Pancreas (tissue), 10 donors: ENCODE measurements at regions not wholly inside any gene's neighbourhood (a gene's known extent, or its start where the extent isn't known, plus 50 kb on each side); places are given as distances from the start of the nearest gene placed in this dataset.

Experiments used
- ATAC-seq, 4 donors: fragments of 200-7000 bp; cut with Tn5 transposase; one replicate each; pipeline versions ENCODE4 v1.8.0 to v1.9.1; 2020; ENCODE audit warnings: mild to moderate bottlenecking in 4 of 4, moderate library complexity in 4 of 4
- DNase-seq, 6 donors: peaks; one replicate each; pipeline ENCODE4 v3.0.0-alpha.2; 2020
- FAIRE-seq: peaks from 2 replicates; lab custom pipeline; 2012; peaks lifted over from hg19 to GRCh38; lab: Jason Lieb, UNC
- H3K27ac ChIP-seq, 4 donors: fragments of 200-600 bp; sonication (generic); 1 replicate in 3 of 4; 2 replicates in 1 of 4; pipeline versions ENCODE4 v1.5.0 to v1.8.0; 2020
- H3K27me3 ChIP-seq, 4 donors: fragments of 200-600 bp; one replicate each; pipeline ENCODE4 v1.8.0; 2021
- H3K36me3 ChIP-seq, 3 donors: fragments of 200-600 bp; sonication (generic) in 1 of 3; one replicate each; pipeline versions ENCODE4 v1.5.0 to v1.8.0; 2020 to 2021
- H3K4me1 ChIP-seq, 3 donors: fragments of 200-600 bp; one replicate each; pipeline ENCODE4 v1.8.0; 2021
- H3K4me3 ChIP-seq, 4 donors: fragments of 200-600 bp; sonication (generic) in 2 of 4; one replicate each; pipeline versions ENCODE4 v1.5.0 to v1.8.0; 2020 to 2021
- H3K9me3 ChIP-seq, 4 donors: fragments of 200-600 bp; one replicate each; pipeline ENCODE4 v1.8.0; 2021
- WGBS, 2 donors: extraction: QIAGEN DNeasy Blood & Tissue Kit; methylation state at CpG; one replicate each; pipeline ENCODE4 v1.1.7; 2013; 5-methylcytosine and 5-hydroxymethylcytosine counted together
- intact Hi-C, 3 donors: fragments of 100-400 bp; cut with DNase I; formaldehyde crosslinking; loops; one replicate each; pipeline versions ENCODE4 v1.11.1 to v1.14.2; 2022
- TF ChIP-seq, protein P1 (sequence below), 4 donors: fragments of 200-600 bp; sonication (generic) in 3 of 4; IDR thresholded peaks; one replicate each; pipeline versions ENCODE4 v1.5.0 to v1.8.0; 2021; ENCODE audit warnings: antibody characterized with exemption in 4 of 4
- donor health status: healthy with polysubstance abuse.
- donor health status: DM: no; HTN: no; CAD: no; lungs with moderate emphysema.
- donor health status: DM: no; HTN: no; CAD: no.
- donor health status: control.
- donor health status: control.
- donor health status: Bipolar disorder and iron deficiency.
- donor health status: DM: yes; HTN: yes; CAD: no.
- donor health status: DM: no; HTN: no; CAD: no.
- donor health status: DM: no; HTN: no; CAD: no.
- donor health status: DM: yes; HTN: yes; CAD: no.

DNA sequence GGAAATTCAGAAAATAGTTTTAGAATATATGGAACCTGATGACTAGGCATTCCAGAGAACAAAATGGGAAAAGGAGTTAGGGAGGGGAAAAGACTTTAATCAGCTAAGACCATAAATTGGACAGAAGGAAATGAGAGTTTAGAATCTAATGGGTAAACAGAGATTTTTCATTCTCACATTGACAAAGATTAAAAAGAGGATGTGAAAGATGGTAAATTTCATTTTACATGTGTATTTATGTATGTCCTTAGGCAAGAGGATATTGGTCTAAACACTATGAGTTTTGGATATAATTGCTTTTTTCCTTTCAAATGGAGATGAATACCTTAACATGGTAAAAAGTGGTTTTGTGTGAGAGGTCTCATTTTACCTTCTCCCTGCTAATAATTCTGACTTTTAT is 1021.9 kb downstream of the NSUN3 start:
- no peak overlapping the region for H3K27ac ChIP-seq
- H3K4me1 ChIP-seq = no peaks in the 10 kb centered on the region
- DNase-seq (no peak), FAIRE-seq (no peak), ATAC-seq (no peak)
- TF ChIP-seq, protein P1, sequence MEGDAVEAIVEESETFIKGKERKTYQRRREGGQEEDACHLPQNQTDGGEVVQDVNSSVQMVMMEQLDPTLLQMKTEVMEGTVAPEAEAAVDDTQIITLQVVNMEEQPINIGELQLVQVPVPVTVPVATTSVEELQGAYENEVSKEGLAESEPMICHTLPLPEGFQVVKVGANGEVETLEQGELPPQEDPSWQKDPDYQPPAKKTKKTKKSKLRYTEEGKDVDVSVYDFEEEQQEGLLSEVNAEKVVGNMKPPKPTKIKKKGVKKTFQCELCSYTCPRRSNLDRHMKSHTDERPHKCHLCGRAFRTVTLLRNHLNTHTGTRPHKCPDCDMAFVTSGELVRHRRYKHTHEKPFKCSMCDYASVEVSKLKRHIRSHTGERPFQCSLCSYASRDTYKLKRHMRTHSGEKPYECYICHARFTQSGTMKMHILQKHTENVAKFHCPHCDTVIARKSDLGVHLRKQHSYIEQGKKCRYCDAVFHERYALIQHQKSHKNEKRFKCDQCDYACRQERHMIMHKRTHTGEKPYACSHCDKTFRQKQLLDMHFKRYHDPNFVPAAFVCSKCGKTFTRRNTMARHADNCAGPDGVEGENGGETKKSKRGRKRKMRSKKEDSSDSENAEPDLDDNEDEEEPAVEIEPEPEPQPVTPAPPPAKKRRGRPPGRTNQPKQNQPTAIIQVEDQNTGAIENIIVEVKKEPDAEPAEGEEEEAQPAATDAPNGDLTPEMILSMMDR (IDR thresholded peaks at IDR 0.05) = no peak
- intact Hi-C loops = no loop called here
- H3K27me3 ChIP-seq = peaks cover 0 to 3% (median 0%) of the 10 kb centered on the region in 4 donors
- no peak overlapping the region for H3K4me3 ChIP-seq
- no peaks in the 10 kb centered on the region for H3K36me3 ChIP-seq
- H3K9me3 ChIP-seq = no peaks in the 10 kb centered on the region

DNA sequence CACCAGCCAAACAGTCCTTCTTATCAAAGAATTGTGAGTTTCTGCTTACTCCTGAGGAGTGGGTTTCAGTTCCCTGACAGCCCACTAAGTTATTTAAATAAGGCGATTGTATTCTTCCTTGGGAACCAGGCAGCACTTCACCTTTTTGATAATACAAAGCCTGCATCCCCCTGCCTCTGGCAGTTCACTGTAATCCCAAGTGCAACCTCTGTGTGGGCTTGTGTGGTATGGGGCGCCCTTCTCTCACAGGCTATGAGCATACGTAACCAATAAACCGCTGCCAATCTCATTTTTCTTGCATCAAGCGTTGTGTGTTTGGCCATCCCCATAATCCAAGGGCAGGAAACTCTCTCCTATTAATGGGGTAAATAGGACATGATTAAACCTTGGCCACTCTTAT is 1025.6 kb downstream of the NSUN3 start:
- TF ChIP-seq, protein P1 (IDR thresholded peaks at IDR 0.05) = no peak
- ATAC-seq = no peak
- DNase-seq = no peak
- no peak for FAIRE-seq
- Histone ChIP-seq H3K36me3 (no peaks in the 10 kb centered on the region), H3K4me3 (no peak overlapping the region), H3K4me1 (no peaks in the 10 kb centered on the region), H3K27ac (no peak overlapping the region), H3K27me3 (peaks cover 0 to 3% (median 0%) of the 10 kb centered on the region in 4 donors), H3K9me3 (no peaks in the 10 kb centered on the region)
- intact Hi-C loops = no loop called here
- WGBS, 2 donors = 78 to 90% methylated on average over 5 of the region's 5 CpGs

DNA sequence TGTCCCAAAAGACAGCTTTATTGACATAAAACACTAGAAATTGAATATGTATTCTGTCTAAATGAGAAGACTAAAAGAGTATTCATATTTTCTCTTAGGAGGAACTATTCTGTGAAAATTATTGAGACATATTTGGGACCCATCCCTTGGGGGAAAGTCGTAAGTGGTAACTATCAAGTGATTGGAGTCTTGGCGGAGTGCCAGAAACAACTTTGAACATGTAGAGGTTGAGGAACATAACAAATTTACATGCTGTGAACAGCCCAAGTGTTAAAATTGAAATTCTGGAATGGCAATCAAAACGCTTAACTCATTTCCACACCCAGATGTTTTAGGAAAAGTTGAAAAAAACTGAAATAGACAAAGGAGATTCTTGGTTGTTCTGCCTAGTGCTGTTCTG is 1034.6 kb downstream of the NSUN3 start:
- no peak for FAIRE-seq
- no peak for DNase-seq
- Histone ChIP-seq H3K4me1 (no peaks in the 10 kb centered on the region), H3K27ac (no peak overlapping the region), H3K36me3 (no peaks in the 10 kb centered on the region), H3K27me3 (no peaks in the 10 kb centered on the region), H3K4me3 (no peak overlapping the region), H3K9me3 (no peaks in the 10 kb centered on the region)
- TF ChIP-seq, protein P1 (IDR thresholded peaks at IDR 0.05) = no peak
- intact Hi-C loops = no loop called here
- ATAC-seq = no peak
- 43 to 60% methylated on average over 3 of the region's 3 CpGs for WGBS, 2 donors

DNA sequence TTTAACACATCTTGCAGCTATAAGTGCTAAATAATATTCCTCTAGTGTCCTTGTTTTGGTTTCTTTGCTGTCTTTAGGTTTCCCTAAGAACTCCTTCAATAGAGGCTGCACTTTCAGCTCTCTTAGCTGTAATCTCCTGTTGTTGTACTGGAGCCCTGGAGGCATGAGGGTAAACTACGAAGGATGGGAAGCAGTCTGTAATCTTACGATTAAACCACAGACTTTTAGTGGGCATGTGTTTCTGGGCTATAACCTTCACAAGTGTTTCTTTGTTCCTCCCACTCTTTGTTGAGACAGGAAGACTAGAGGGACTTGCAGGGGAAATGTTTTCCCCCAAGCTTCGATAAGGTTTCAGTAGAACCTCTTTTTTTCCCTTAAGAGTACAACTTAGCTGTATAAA is 1058.1 kb downstream of the NSUN3 start:
- Histone ChIP-seq H3K4me1 (no peaks in the 10 kb centered on the region), H3K27ac (no peak overlapping the region), H3K36me3 (no peaks in the 10 kb centered on the region), H3K4me3 (no peak overlapping the region), H3K9me3 (no peaks in the 10 kb centered on the region), H3K27me3 (no peaks in the 10 kb centered on the region)
- ATAC-seq (no peak), DNase-seq (no peak), FAIRE-seq (no peak)
- intact Hi-C loops = no loop called here
- TF ChIP-seq, protein P1 (IDR thresholded peaks at IDR 0.05) = no peak
- 56 to 67% methylated on average over 3 of the region's 3 CpGs for WGBS, 2 donors

DNA sequence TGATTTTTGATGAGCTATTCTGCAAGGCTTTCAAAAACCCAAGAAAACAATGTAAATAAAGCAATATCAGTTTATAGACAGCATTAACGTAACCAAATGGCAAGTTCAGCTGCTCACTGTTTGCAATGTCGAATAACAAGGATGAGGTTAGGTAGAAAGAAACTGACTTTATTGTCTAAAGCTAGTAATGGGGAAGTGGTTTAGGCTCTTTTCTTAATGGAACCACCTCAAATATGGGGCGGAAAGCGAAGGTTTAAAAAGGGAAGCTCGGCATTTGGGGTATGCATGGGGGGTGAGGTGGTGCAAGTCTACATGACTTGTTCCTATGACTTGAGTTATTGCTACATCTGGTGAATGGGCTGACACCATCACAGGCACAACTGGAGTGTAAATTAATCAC is 1060.2 kb downstream of the NSUN3 start:
- no peak for ATAC-seq
- Histone ChIP-seq H3K27me3 (no peaks in the 10 kb centered on the region), H3K4me3 (no peak overlapping the region), H3K36me3 (no peaks in the 10 kb centered on the region), H3K27ac (no peak overlapping the region), H3K9me3 (no peaks in the 10 kb centered on the region), H3K4me1 (no peaks in the 10 kb centered on the region)
- intact Hi-C loops = no loop called here
- 65 to 80% methylated on average over 5 of the region's 5 CpGs for WGBS, 2 donors
- no peak for FAIRE-seq
- DNase-seq = no peak
- TF ChIP-seq, protein P1 (IDR thresholded peaks at IDR 0.05) = no peak
